ENCODE measurements at regions not wholly inside any gene's neighbourhood (a gene's known extent, or its start where the extent isn't known, plus 50 kb on each side); places are given as distances from the start of the nearest gene placed in this dataset.

GRCh38 chr3:106048946-106049481 lies 180.2 kb upstream of the CBLB start:
- H3K27me3 ChIP-seq (ENCODE audit: control insufficient read depth, insufficient read depth, low read length): no peaks in the 10 kb centered on the region
- H3K4me3 ChIP-seq (ENCODE audit: low read depth, low read length): no peak overlapping the region
- H3K9ac ChIP-seq (ENCODE audit: low read length): no peak overlapping the region
- no peaks in the 10 kb centered on the region for H3K36me3 ChIP-seq (ENCODE audit: control insufficient read depth, insufficient read depth, low read length)
- no peaks in the 10 kb centered on the region for H3K4me1 ChIP-seq (ENCODE audit: control insufficient read depth, insufficient read depth, low read length)
- H3K9me3 ChIP-seq (ENCODE audit: control insufficient read depth, insufficient read depth, low read depth, low read length): 0 out of 2 replicates have a peak, but pooled peaks cover 3% of the 10 kb centered on the region
- H3K27ac ChIP-seq (ENCODE audit: low read depth, low read length): no peak overlapping the region

- Histone ChIP-seq H3K9ac (ENCODE audit: low read length) (no peak overlapping the region), H3K27me3 (ENCODE audit: control insufficient read depth, insufficient read depth, low read length) (no peaks in the 10 kb centered on the region), H3K9me3 (ENCODE audit: control insufficient read depth, insufficient read depth, low read depth, low read length) (0 out of 2 replicates have a peak, but pooled peaks cover 3% of the 10 kb centered on the region), H3K4me3 (ENCODE audit: low read depth, low read length) (no peak overlapping the region), H3K36me3 (ENCODE audit: control insufficient read depth, insufficient read depth, low read length) (no peaks in the 10 kb centered on the region), H3K27ac (ENCODE audit: low read depth, low read length) (no peak overlapping the region), H3K4me1 (ENCODE audit: control insufficient read depth, insufficient read depth, low read length) (no peaks in the 10 kb centered on the region)
These were observed 181.0 kb upstream of the CBLB start for GRCh38 chr3:106049821-106050220.

- no peaks in the 10 kb centered on the region for H3K4me1 ChIP-seq (ENCODE audit: control insufficient read depth, insufficient read depth, low read length)
- H3K27ac ChIP-seq (ENCODE audit: low read depth, low read length): no peak overlapping the region
- no peaks in the 10 kb centered on the region for H3K27me3 ChIP-seq (ENCODE audit: control insufficient read depth, insufficient read depth, low read length)
- H3K9ac ChIP-seq (ENCODE audit: low read length): no peak overlapping the region
- H3K9me3 ChIP-seq (ENCODE audit: control insufficient read depth, insufficient read depth, low read depth, low read length): no peaks in the 10 kb centered on the region
- H3K4me3 ChIP-seq (ENCODE audit: low read depth, low read length): no peak overlapping the region
- H3K36me3 ChIP-seq (ENCODE audit: control insufficient read depth, insufficient read depth, low read length): no peaks in the 10 kb centered on the region
These were observed 188.1 kb upstream of the CBLB start for GRCh38 chr3:106056931-106057330.

- H3K9me3 ChIP-seq (ENCODE audit: control insufficient read depth, insufficient read depth, low read depth, low read length): no peaks in the 10 kb centered on the region
- no peaks in the 10 kb centered on the region for H3K36me3 ChIP-seq (ENCODE audit: control insufficient read depth, insufficient read depth, low read length)
- no peak overlapping the region for H3K9ac ChIP-seq (ENCODE audit: low read length)
- H3K4me3 ChIP-seq (ENCODE audit: low read depth, low read length): no peak overlapping the region
- no peaks in the 10 kb centered on the region for H3K4me1 ChIP-seq (ENCODE audit: control insufficient read depth, insufficient read depth, low read length)
- no peak overlapping the region for H3K27ac ChIP-seq (ENCODE audit: low read depth, low read length)
- H3K27me3 ChIP-seq (ENCODE audit: control insufficient read depth, insufficient read depth, low read length): no peaks in the 10 kb centered on the region
These were observed 189.7 kb upstream of the CBLB start for GRCh38 chr3:106058475-106058874.

GRCh38 chr3:106059953-106060517 lies 191.2 kb upstream of the CBLB start:
- Histone ChIP-seq H3K27me3 (ENCODE audit: control insufficient read depth, insufficient read depth, low read length) (no peaks in the 10 kb centered on the region), H3K9ac (ENCODE audit: low read length) (no peak overlapping the region), H3K4me3 (ENCODE audit: low read depth, low read length) (no peak overlapping the region), H3K4me1 (ENCODE audit: control insufficient read depth, insufficient read depth, low read length) (no peaks in the 10 kb centered on the region), H3K27ac (ENCODE audit: low read depth, low read length) (no peak overlapping the region), H3K9me3 (ENCODE audit: control insufficient read depth, insufficient read depth, low read depth, low read length) (peaks cover 4% of the 10 kb centered on the region; the same call in 1 of the 2 replicates), H3K36me3 (ENCODE audit: control insufficient read depth, insufficient read depth, low read length) (no peaks in the 10 kb centered on the region)

GRCh38 chr3:106063909-106064308 lies 195.1 kb upstream of the CBLB start:
- Histone ChIP-seq H3K4me3 (ENCODE audit: low read depth, low read length) (no peak overlapping the region), H3K36me3 (ENCODE audit: control insufficient read depth, insufficient read depth, low read length) (no peaks in the 10 kb centered on the region), H3K27ac (ENCODE audit: low read depth, low read length) (no peak overlapping the region), H3K27me3 (ENCODE audit: control insufficient read depth, insufficient read depth, low read length) (no peaks in the 10 kb centered on the region), H3K4me1 (ENCODE audit: control insufficient read depth, insufficient read depth, low read length) (no peaks in the 10 kb centered on the region), H3K9me3 (ENCODE audit: control insufficient read depth, insufficient read depth, low read depth, low read length) (peaks cover 4% of the 10 kb centered on the region; the same call in 1 of the 2 replicates), H3K9ac (ENCODE audit: low read length) (no peak overlapping the region)

- Histone ChIP-seq H3K36me3 (ENCODE audit: control insufficient read depth, insufficient read depth, low read length) (no peaks in the 10 kb centered on the region), H3K27me3 (ENCODE audit: control insufficient read depth, insufficient read depth, low read length) (no peaks in the 10 kb centered on the region), H3K4me3 (ENCODE audit: low read depth, low read length) (no peak overlapping the region), H3K27ac (ENCODE audit: low read depth, low read length) (no peak overlapping the region), H3K9ac (ENCODE audit: low read length) (no peak overlapping the region), H3K4me1 (ENCODE audit: control insufficient read depth, insufficient read depth, low read length) (no peaks in the 10 kb centered on the region), H3K9me3 (ENCODE audit: control insufficient read depth, insufficient read depth, low read depth, low read length) (peaks cover 4% of the 10 kb centered on the region; the same call in 1 of the 2 replicates)
These were observed 197.0 kb upstream of the CBLB start for GRCh38 chr3:106065831-106066230.

- Histone ChIP-seq H3K36me3 (ENCODE audit: control insufficient read depth, insufficient read depth, low read length) (no peaks in the 10 kb centered on the region), H3K4me3 (ENCODE audit: low read depth, low read length) (no peak overlapping the region), H3K27ac (ENCODE audit: low read depth, low read length) (no peak overlapping the region), H3K9ac (ENCODE audit: low read length) (no peak overlapping the region), H3K4me1 (ENCODE audit: control insufficient read depth, insufficient read depth, low read length) (no peaks in the 10 kb centered on the region), H3K27me3 (ENCODE audit: control insufficient read depth, insufficient read depth, low read length) (no peaks in the 10 kb centered on the region), H3K9me3 (ENCODE audit: control insufficient read depth, insufficient read depth, low read depth, low read length) (peaks cover 8% of the 10 kb centered on the region; the same call in 1 of the 2 replicates)
These were observed 198.9 kb upstream of the CBLB start for GRCh38 chr3:106067711-106068110.

GRCh38 chr3:106068381-106068780 lies 199.6 kb upstream of the CBLB start:
- Histone ChIP-seq H3K4me1 (ENCODE audit: control insufficient read depth, insufficient read depth, low read length) (no peaks in the 10 kb centered on the region), H3K9me3 (ENCODE audit: control insufficient read depth, insufficient read depth, low read depth, low read length) (peaks cover 8% of the 10 kb centered on the region; the same call in 1 of the 2 replicates), H3K36me3 (ENCODE audit: control insufficient read depth, insufficient read depth, low read length) (no peaks in the 10 kb centered on the region), H3K9ac (ENCODE audit: low read length) (no peak overlapping the region), H3K27ac (ENCODE audit: low read depth, low read length) (no peak overlapping the region), H3K4me3 (ENCODE audit: low read depth, low read length) (no peak overlapping the region), H3K27me3 (ENCODE audit: control insufficient read depth, insufficient read depth, low read length) (no peaks in the 10 kb centered on the region)

- Histone ChIP-seq H3K36me3 (ENCODE audit: control insufficient read depth, insufficient read depth, low read length) (no peaks in the 10 kb centered on the region), H3K9ac (ENCODE audit: low read length) (no peak overlapping the region), H3K27me3 (ENCODE audit: control insufficient read depth, insufficient read depth, low read length) (no peaks in the 10 kb centered on the region), H3K9me3 (ENCODE audit: control insufficient read depth, insufficient read depth, low read depth, low read length) (peaks cover 8% of the 10 kb centered on the region; the same call in 1 of the 2 replicates), H3K27ac (ENCODE audit: low read depth, low read length) (no peak overlapping the region), H3K4me3 (ENCODE audit: low read depth, low read length) (no peak overlapping the region), H3K4me1 (ENCODE audit: control insufficient read depth, insufficient read depth, low read length) (no peaks in the 10 kb centered on the region)
These were observed 200.0 kb upstream of the CBLB start for GRCh38 chr3:106068795-106069194.

GRCh38 chr3:106070187-106070586 lies 201.4 kb upstream of the CBLB start:
- H3K27ac ChIP-seq (ENCODE audit: low read depth, low read length): no peak overlapping the region

More at GRCh38 chr3:106070187-106070586, 201.4 kb upstream of the CBLB start:
- Histone ChIP-seq H3K4me3 (ENCODE audit: low read depth, low read length) (no peak overlapping the region), H3K9ac (ENCODE audit: low read length) (no peak overlapping the region), H3K4me1 (ENCODE audit: control insufficient read depth, insufficient read depth, low read length) (no peaks in the 10 kb centered on the region), H3K9me3 (ENCODE audit: control insufficient read depth, insufficient read depth, low read depth, low read length) (0 out of 2 replicates have a peak, but pooled peaks cover 4% of the 10 kb centered on the region), H3K27me3 (ENCODE audit: control insufficient read depth, insufficient read depth, low read length) (no peaks in the 10 kb centered on the region), H3K36me3 (ENCODE audit: control insufficient read depth, insufficient read depth, low read length) (no peaks in the 10 kb centered on the region)

All from HUES6 (cell line).